ENCODE measurements at regions not wholly inside any gene's neighbourhood (a gene's known extent, or its start where the extent isn't known, plus 50 kb on each side); places are given as distances from the start of the nearest gene placed in this dataset.

GRCh38 chr13:80213201-80213600, 127.7 kb downstream of the SPRY2 start:
- no peak for TF ChIP-seq FOXA1 (IDR thresholded peaks at IDR 0.05)
- no peak for TF ChIP-seq ELF4 (IDR thresholded peaks at IDR 0.05)
- TF ChIP-seq NFRKB (IDR thresholded peaks at IDR 0.05): no peak
- no peak for TF ChIP-seq BHLHE40 (IDR thresholded peaks at IDR 0.05; ENCODE audit: borderline replicate concordance)
- TF ChIP-seq SP1 (IDR thresholded peaks at IDR 0.05): no peak
- no peak for TF ChIP-seq L3MBTL2 (conservative IDR thresholded peaks at IDR 0.05)
